HepG2 (cell line): ENCODE measurements at regions not wholly inside any gene's neighbourhood (a gene's known extent, or its start where the extent isn't known, plus 50 kb on each side); places are given as distances from the start of the nearest gene placed in this dataset.

Experiments used
- ATAC-seq: fragments of 200-7000 bp; cut with Tn5 transposase; 3 replicates; pipeline ENCODE4 v1.9.1; 2020; ENCODE audit warnings: mild to moderate bottlenecking, moderate library complexity
- BruUV-seq: library from RNA; stranded (reverse); fragments of 400-500 nt; replicated peaks from 2 replicates; lab custom pipeline; 2021; lab: Mats Ljungman, UMichigan
- CTCF ChIA-PET: fragments of 300-600 bp; formaldehyde crosslinking; extraction: SDS; loops from one replicate; lab custom pipeline; 2021; ENCODE audit warnings: low total read pairs, inconsistent platforms, low intra/inter-chr PET ratio; lab: Yijun Ruan, JAX
- POLR2A ChIA-PET: fragments of 350-600 bp; sonication (Branson Sonifier 250); formaldehyde crosslinking; loops from one replicate; lab custom pipeline; 2020; ENCODE audit warnings: antibody characterized with exemption, inconsistent platforms; lab: Yijun Ruan, JAX
- DNase-seq: peaks from one replicate; pipeline ENCODE4 v3.0.0-alpha.2; 2015; ENCODE audit warnings: low spot score
- FAIRE-seq: peaks from 3 replicates; lab custom pipeline; 2011; peaks lifted over from hg19 to GRCh38; lab: Jason Lieb, UNC
- H2AFZ ChIP-seq: one replicate; pipeline ENCODE4 v1.6.1; 2011; ENCODE audit warnings: low read length, inconsistent platforms
- H3K27ac ChIP-seq: fragments of 300-600 bp; 3 replicates; pipeline ENCODE4 v1.8.0; 2011; ENCODE audit warnings: mixed run types, mild to moderate bottlenecking, mixed read lengths, low read length, inconsistent platforms; ENCODE audit not compliant: insufficient read depth; ENCODE audit errors: extremely low read length
- H3K27me3 ChIP-seq, 2 experiments: fragments of 200-600 bp in 1 of 2; 2 replicates in 1 of 2; 3 replicates in 1 of 2; pipeline versions ENCODE4 v1.6.0 to v1.8.0; 2011; ENCODE audit warnings: low read length in 2 of 2, mild to moderate bottlenecking in 2 of 2, moderate library complexity in 2 of 2, inconsistent platforms in 1 of 2; ENCODE audit not compliant: insufficient read depth in 2 of 2, control insufficient read depth in 1 of 2
- H3K36me3 ChIP-seq, 2 experiments: fragments of 200-600 bp in 1 of 2; replicated peaks in 1 of 2; 2 replicates in 1 of 2; 3 replicates in 1 of 2; pipeline versions ENCODE4 v1.5.1 to v1.8.0; 2011; ENCODE audit warnings: low read length in 2 of 2, inconsistent platforms in 1 of 2; ENCODE audit not compliant: insufficient read depth in 2 of 2, control insufficient read depth in 1 of 2
- H3K4me1 ChIP-seq: 2 replicates; pipeline ENCODE4 v1.5.1; 2012; ENCODE audit warnings: low read length, inconsistent platforms; ENCODE audit not compliant: insufficient read depth
- H3K4me2 ChIP-seq: 2 replicates; pipeline ENCODE4 v1.6.0; 2011; ENCODE audit warnings: low read depth, low read length, inconsistent platforms
- H3K4me3 ChIP-seq, 3 experiments: fragments of 200-600 bp in 1 of 3; sonication (generic), shearing (Covaris generic) in 1 of 3; replicated peaks in 1 of 3; 2 replicates each; pipeline ENCODE4 v1.5.1; 2011 to 2016; ENCODE audit warnings: low read length in 3 of 3, inconsistent platforms in 2 of 3, low read depth in 2 of 3, mild to moderate bottlenecking in 2 of 3, control low read depth in 1 of 3, mixed read lengths in 1 of 3; ENCODE audit not compliant: insufficient read depth in 1 of 3
- H3K79me2 ChIP-seq: one replicate; pipeline ENCODE4 v1.6.1; 2011; ENCODE audit warnings: low read length, inconsistent platforms; ENCODE audit not compliant: insufficient read depth
- H3K9ac ChIP-seq: 2 replicates; pipeline ENCODE4 v1.6.0; 2011; ENCODE audit warnings: mild to moderate bottlenecking, low read depth, low read length, inconsistent platforms; ENCODE audit not compliant: insufficient read depth
- H3K9me3 ChIP-seq: 2 replicates; pipeline ENCODE4 v1.5.1; 2012; ENCODE audit warnings: mild to moderate bottlenecking, low read length
- H4K20me1 ChIP-seq: 2 replicates; pipeline ENCODE4 v1.6.0; 2011; ENCODE audit warnings: inconsistent platforms, mild to moderate bottlenecking, low read length, moderate library complexity; ENCODE audit not compliant: insufficient read depth
- CCAR2 ChIP-seq: fragments of 200-400 bp; formaldehyde crosslinking; optimal IDR thresholded peaks from 2 replicates; pipeline ENCODE3; 2018; ENCODE audit warnings: low read depth, mild to moderate bottlenecking, low read length, moderate library complexity
- CTCF ChIP-seq: sonication (generic); formaldehyde crosslinking; IDR thresholded peaks from 2 replicates; pipeline ENCODE4 v1.5.0; 2020; ENCODE audit warnings: mild to moderate bottlenecking, missing genetic modification reagents, moderate library complexity
- FOXO1 ChIP-seq: sonication (generic); formaldehyde crosslinking; IDR thresholded peaks from 2 replicates; pipeline ENCODE4 v1.4.0; 2020; ENCODE audit warnings: missing genetic modification reagents
- HOXA9 ChIP-seq: sonication (generic); formaldehyde crosslinking; IDR thresholded peaks from 2 replicates; pipeline ENCODE4 v1.8.1; 2022; ENCODE audit warnings: missing genetic modification reagents, mild to moderate bottlenecking, moderate library complexity, borderline replicate concordance
- KDM3A ChIP-seq: IDR thresholded peaks from 2 replicates; pipeline ENCODE4 v1.6.1; 2018; ENCODE audit warnings: low read depth, missing compliant biosample characterization
- MATR3 ChIP-seq: sonication (generic); formaldehyde crosslinking; IDR thresholded peaks from 2 replicates; pipeline ENCODE4 v1.4.0; 2020; ENCODE audit warnings: missing genetic modification reagents
- POLR2A ChIP-seq, 2 experiments: IDR thresholded peaks; 2 replicates each; pipeline ENCODE4 v1.6.1; 2011; ENCODE audit warnings: low read depth in 2 of 2, low read length in 2 of 2, mild to moderate bottlenecking in 1 of 2, moderate library complexity in 1 of 2; ENCODE audit not compliant: insufficient read depth in 1 of 2
- PTBP1 ChIP-seq: fragments of 200-400 bp; formaldehyde crosslinking; IDR thresholded peaks from 2 replicates; pipeline ENCODE4 v1.6.1; 2018; ENCODE audit warnings: low read length, low read depth; ENCODE audit not compliant: poor library complexity, severe bottlenecking
- RFXANK ChIP-seq: IDR thresholded peaks from 2 replicates; pipeline ENCODE4 v1.6.1; 2016
- RNF2 ChIP-seq: fragments of 450-650 bp; conservative IDR thresholded peaks from 2 replicates; pipeline ENCODE4 v1.6.1; 2016; ENCODE audit warnings: low read depth
- RNF219 ChIP-seq: sonication (generic); formaldehyde crosslinking; IDR thresholded peaks from 2 replicates; pipeline ENCODE4 v1.5.0; 2020; ENCODE audit warnings: mild to moderate bottlenecking, missing genetic modification reagents
- SMC3 ChIP-seq: IDR thresholded peaks from 2 replicates; pipeline ENCODE4 v1.6.1; 2011; ENCODE audit warnings: low read length, improper control_type of control experiment
- U2AF2 ChIP-seq: fragments of 200-400 bp; formaldehyde crosslinking; IDR thresholded peaks from 2 replicates; pipeline ENCODE4 v1.6.1; 2017; ENCODE audit warnings: low read depth, mild to moderate bottlenecking, low read length
- ZBTB38 ChIP-seq: sonication (generic); formaldehyde crosslinking; IDR thresholded peaks from 2 replicates; pipeline ENCODE4 v1.5.1; 2020; ENCODE audit warnings: mild to moderate bottlenecking, missing genetic modification reagents
- ZFAT ChIP-seq: sonication (generic); formaldehyde crosslinking; conservative IDR thresholded peaks from 2 replicates; pipeline ENCODE4 v1.8.1; 2023; ENCODE audit warnings: missing genetic modification reagents, inconsistent platforms
- ZMYM2 ChIP-seq: sonication (generic); formaldehyde crosslinking; IDR thresholded peaks from 2 replicates; pipeline ENCODE4 v1.8.0; 2022; ENCODE audit warnings: mild to moderate bottlenecking, missing genetic modification reagents
- WGBS: methylation state at CpG from one replicate; pipeline ENCODE4 v1.1.6; 2017; ENCODE audit warnings: low lambda C conversion rate; 5-methylcytosine and 5-hydroxymethylcytosine counted together
- in situ Hi-C: cut with HindIII; loops from 2 replicates; pipeline ENCODE4 v1.10.0; 2017; ENCODE audit warnings: low pct_unique_long_range_greater_than_20kb; ENCODE audit not compliant: extremely low pct_ligation_motif_present
- intact Hi-C: fragments of 100-400 bp; cut with micrococcal nuclease; formaldehyde crosslinking; loops from one replicate; pipeline ENCODE4 v1.10.0; 2022; ENCODE audit not compliant: unreplicated experiment

- ATAC-seq (no peak), DNase-seq (no peak), FAIRE-seq (no peak)
- H3K27me3 ChIP-seq: no peaks in the 10 kb centered on the region
- no peaks in the 10 kb centered on the region for H3K9me3 ChIP-seq
- no peak overlapping the region for H2AFZ ChIP-seq
- H3K4me2 ChIP-seq: no peak overlapping the region
- H3K79me2 ChIP-seq: no peaks in the 10 kb centered on the region
- H3K4me1 ChIP-seq: no peaks in the 10 kb centered on the region
- TF ChIP-seq RFXANK (CRISPR knock-in tag) (no peak), ZMYM2 (CRISPR knock-in tag) (no peak), KDM3A (CRISPR knock-in tag) (no peak)
- no peak overlapping the region for H3K27ac ChIP-seq
- in situ Hi-C loops: loop anchor here (25.0 kb wide), 1 partner anchor 1555 kb away; no protein-coding TSS in a partner anchor
- H3K36me3 ChIP-seq: no peaks in the 10 kb centered on the region
- no peaks in the 10 kb centered on the region for H4K20me1 ChIP-seq
- H3K9ac ChIP-seq: no peak overlapping the region
- no peak overlapping the region for H3K4me3 ChIP-seq
- BruUV-seq: no TSS peak
- POLR2A ChIA-PET: no interaction called here
- WGBS: 0% methylated on average over 3 of the region's 3 CpGs
- intact Hi-C loops: loop anchor here (5.0 kb wide), 2 partner anchors 305 to 1695 kb away; no protein-coding TSS in a partner anchor
- CTCF ChIA-PET: no interaction called here
These were observed 495.5 kb upstream of the MAP3K7 start for GRCh38 chr6:91082311-91082832.

- no peak overlapping the region for H3K4me3 ChIP-seq
- in situ Hi-C loops (loop anchor here (25.0 kb wide), 1 partner anchor 1556 kb away; no protein-coding TSS in a partner anchor), intact Hi-C loops (loop anchor here (5.0 kb wide), 2 partner anchors 306 to 1696 kb away; no protein-coding TSS in a partner anchor)
- ChIA-PET CTCF (interaction anchor here (0.8 to 1.1 kb wide), 2 partner anchors 1563 to 1696 kb away, joined by 4 to 5 read pairs; no protein-coding TSS in a partner anchor), POLR2A (no interaction called here)
- H4K20me1 ChIP-seq: no peaks in the 10 kb centered on the region
- H3K27ac ChIP-seq: no peak overlapping the region
- BruUV-seq: no TSS peak
- H3K27me3 ChIP-seq: no peaks in the 10 kb centered on the region
- ATAC-seq (peak; percentile 76), DNase-seq (peak; percentile 25), FAIRE-seq (peak; percentile 75)
- no peak overlapping the region for H2AFZ ChIP-seq
- H3K36me3 ChIP-seq: no peaks in the 10 kb centered on the region
- WGBS: 3% methylated on average over 6 of the region's 6 CpGs
- no peak overlapping the region for H3K9ac ChIP-seq
- no peaks in the 10 kb centered on the region for H3K4me1 ChIP-seq
- no peaks in the 10 kb centered on the region for H3K9me3 ChIP-seq
- H3K79me2 ChIP-seq: no peaks in the 10 kb centered on the region
- H3K4me2 ChIP-seq: no peak overlapping the region
- no peak for TF ChIP-seq HOXA9 (CRISPR knock-in tag)
- no peak for TF ChIP-seq RNF2
- TF ChIP-seq U2AF2: no peak
- TF ChIP-seq MATR3 (CRISPR knock-in tag): no peak
- TF ChIP-seq PTBP1: no peak
- no peak for TF ChIP-seq RNF219 (CRISPR knock-in tag)
- TF ChIP-seq SMC3: peak; percentile 54
- TF ChIP-seq ZBTB38 (CRISPR knock-in tag): no peak
- TF ChIP-seq CCAR2: no peak
- TF ChIP-seq ZFAT (CRISPR knock-in tag): no peak
- no peak for TF ChIP-seq FOXO1 (CRISPR knock-in tag)
- TF ChIP-seq POLR2A (IDR thresholded peaks at IDR 0.05; ENCODE audit: insufficient read depth in 1 of 2, low read depth in 2 of 2, low read length in 2 of 2): no peak
- peak; percentile 76 for TF ChIP-seq CTCF (CRISPR knock-in tag)
These were observed 494.7 kb upstream of the MAP3K7 start for GRCh38 chr6:91081452-91082067.
